RWPE2 (cell line): ENCODE measurements at regions not wholly inside any gene's neighbourhood (a gene's known extent, or its start where the extent isn't known, plus 50 kb on each side); places are given as distances from the start of the nearest gene placed in this dataset.

Experiments
- ATAC-seq: fragments of 200-7000 bp; cut with Tn5 transposase; 3 replicates; pipeline ENCODE4 v1.9.1; 2021; ENCODE audit warnings: low read depth
- DNase-seq: peaks from one replicate; pipeline ENCODE4 v3.0.0-alpha.2; 2020; ENCODE audit warnings: low spot score
- H3K27ac ChIP-seq: fragments of 450-650 bp; 2 replicates; pipeline ENCODE4 v1.5.1; 2017; ENCODE audit warnings: mild to moderate bottlenecking; ENCODE audit not compliant: poor library complexity, severe bottlenecking
- H3K27me3 ChIP-seq: fragments of 250-450 bp; sonication (Bioruptor Pico); 2 replicates; pipeline ENCODE4 v1.5.1; 2021; ENCODE audit warnings: mild to moderate bottlenecking, moderate library complexity; ENCODE audit not compliant: insufficient read depth, poor library complexity, severe bottlenecking
- H3K36me3 ChIP-seq: fragments of 250-450 bp; sonication (Bioruptor Pico); 2 replicates; pipeline ENCODE4 v1.5.1; 2020; ENCODE audit warnings: low read depth, mild to moderate bottlenecking, moderate library complexity
- H3K4me1 ChIP-seq: fragments of 250-450 bp; sonication (Bioruptor Pico); 2 replicates; pipeline ENCODE4 v1.5.1; 2021; ENCODE audit warnings: mild to moderate bottlenecking, moderate library complexity; ENCODE audit not compliant: insufficient read depth, poor library complexity, severe bottlenecking
- H3K4me3 ChIP-seq: fragments of 250-450 bp; sonication (Bioruptor Pico); 2 replicates; pipeline ENCODE4 v1.5.1; 2021; ENCODE audit warnings: mild to moderate bottlenecking, moderate library complexity; ENCODE audit not compliant: severe bottlenecking
- H3K9me3 ChIP-seq: fragments of 250-450 bp; sonication (Bioruptor Pico); 2 replicates; pipeline ENCODE4 v1.5.1; 2021; ENCODE audit warnings: mild to moderate bottlenecking, moderate library complexity; ENCODE audit not compliant: severe bottlenecking
- TF ChIP-seq, protein P1 (sequence below): fragments of 450-650 bp; IDR thresholded peaks from one replicate; pipeline ENCODE4 v1.5.1; 2017; ENCODE audit warnings: mild to moderate bottlenecking, moderate library complexity; ENCODE audit not compliant: poor library complexity, severe bottlenecking

DNA sequence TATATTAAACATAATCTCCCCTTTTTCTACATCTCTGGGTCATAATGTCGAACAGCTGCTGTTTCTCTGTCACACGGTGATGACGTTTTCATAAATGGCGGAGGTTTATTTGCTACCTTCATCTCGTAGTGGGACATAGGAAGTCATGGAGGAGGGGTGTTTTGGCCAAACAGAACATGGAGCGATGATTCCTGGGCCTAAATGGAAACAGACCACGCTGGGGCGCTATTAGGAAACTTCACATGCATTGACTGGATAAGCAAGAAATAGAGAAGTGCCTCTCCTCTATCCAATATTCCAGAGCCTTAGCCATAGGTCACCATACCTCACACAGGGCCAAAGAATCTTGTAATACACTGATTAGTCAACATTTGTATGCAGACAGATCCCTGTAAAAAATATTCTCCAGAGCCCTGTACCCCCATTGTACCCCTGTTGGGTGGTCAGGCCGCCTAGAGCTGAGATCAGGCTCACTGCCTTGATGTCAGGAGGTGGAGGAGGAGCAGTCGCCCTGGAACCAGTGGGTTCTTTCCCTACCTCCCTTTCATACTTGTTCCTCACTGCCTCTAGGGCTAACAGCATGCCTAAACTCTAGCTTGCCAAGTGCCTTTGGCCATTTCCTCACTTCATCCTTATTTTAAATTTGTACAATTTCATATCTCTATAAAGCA lies 77.8 kb upstream of the SPIN1 start:
- Histone ChIP-seq H3K36me3 (no peaks in the 10 kb centered on the region), H3K4me3 (no peak overlapping the region), H3K4me1 (no peaks in the 10 kb centered on the region), H3K9me3 (no peaks in the 10 kb centered on the region), H3K27me3 (no peaks in the 10 kb centered on the region), H3K27ac (no peak overlapping the region)
- DNase-seq, result no peak
- no peak for ATAC-seq
- TF ChIP-seq, protein P1, sequence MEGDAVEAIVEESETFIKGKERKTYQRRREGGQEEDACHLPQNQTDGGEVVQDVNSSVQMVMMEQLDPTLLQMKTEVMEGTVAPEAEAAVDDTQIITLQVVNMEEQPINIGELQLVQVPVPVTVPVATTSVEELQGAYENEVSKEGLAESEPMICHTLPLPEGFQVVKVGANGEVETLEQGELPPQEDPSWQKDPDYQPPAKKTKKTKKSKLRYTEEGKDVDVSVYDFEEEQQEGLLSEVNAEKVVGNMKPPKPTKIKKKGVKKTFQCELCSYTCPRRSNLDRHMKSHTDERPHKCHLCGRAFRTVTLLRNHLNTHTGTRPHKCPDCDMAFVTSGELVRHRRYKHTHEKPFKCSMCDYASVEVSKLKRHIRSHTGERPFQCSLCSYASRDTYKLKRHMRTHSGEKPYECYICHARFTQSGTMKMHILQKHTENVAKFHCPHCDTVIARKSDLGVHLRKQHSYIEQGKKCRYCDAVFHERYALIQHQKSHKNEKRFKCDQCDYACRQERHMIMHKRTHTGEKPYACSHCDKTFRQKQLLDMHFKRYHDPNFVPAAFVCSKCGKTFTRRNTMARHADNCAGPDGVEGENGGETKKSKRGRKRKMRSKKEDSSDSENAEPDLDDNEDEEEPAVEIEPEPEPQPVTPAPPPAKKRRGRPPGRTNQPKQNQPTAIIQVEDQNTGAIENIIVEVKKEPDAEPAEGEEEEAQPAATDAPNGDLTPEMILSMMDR, result no peak

DNA sequence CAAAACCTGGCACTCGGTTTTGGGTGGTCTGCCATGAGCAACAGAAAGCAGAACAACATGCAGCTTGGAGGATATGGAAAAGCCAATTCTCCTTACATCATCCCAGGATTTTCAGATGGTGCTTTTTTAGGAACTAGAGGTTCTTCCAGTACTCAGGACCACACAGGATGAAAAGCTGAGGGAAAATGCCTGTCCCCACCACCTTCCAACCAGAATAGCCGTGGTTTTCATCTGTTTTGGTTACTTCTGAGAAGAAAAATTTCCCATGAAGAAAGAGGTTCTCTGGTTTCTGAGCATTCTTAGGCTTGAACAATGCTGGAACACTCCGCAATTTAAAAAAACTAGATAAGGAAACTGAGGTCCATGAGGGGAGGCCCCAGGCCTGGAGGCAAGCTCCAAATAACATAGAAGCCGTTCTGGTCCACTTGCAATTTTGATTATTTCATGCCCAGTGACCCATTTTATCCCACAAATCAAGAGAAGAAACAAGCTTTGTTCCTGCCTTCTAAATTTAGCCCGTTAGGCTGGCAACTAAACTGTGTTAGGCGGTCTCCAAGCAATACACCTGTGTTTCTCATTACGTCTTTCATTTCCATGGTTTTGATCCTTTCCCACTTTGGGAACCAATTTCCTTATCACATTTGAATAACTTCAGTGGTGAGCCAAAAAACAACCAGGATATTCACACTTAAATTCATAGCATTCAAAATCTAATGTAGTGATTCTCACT lies 79.2 kb upstream of the SPIN1 start:
- Histone ChIP-seq H3K36me3 (no peaks in the 10 kb centered on the region), H3K27me3 (no peaks in the 10 kb centered on the region), H3K9me3 (no peaks in the 10 kb centered on the region), H3K27ac (no peak overlapping the region), H3K4me3 (no peak overlapping the region), H3K4me1 (no peaks in the 10 kb centered on the region)
- ATAC-seq (no peak), DNase-seq (no peak)
- TF ChIP-seq, protein P1, result no peak

DNA sequence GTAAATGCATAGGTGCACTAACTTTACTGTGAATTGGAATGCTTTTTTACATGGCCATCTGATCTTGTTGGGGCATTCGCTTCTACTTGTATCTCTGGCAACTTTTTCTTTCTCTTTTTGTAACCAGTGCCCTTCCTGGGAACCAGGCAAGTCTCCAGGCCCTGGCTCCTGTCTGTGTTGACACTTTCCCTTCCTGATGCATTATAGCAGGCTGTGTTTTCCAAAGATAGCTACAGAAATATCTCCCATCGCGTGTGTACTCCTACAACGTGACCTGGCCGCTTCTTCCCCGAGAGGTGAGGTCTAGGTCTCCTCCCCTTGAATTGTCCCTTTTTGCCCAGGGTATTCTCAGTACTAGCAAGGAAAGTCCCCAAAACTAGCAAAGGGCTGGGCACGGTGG lies 81.1 kb upstream of the SPIN1 start:
- no peak for ATAC-seq
- H3K4me3 ChIP-seq, result no peak overlapping the region
- H3K36me3 ChIP-seq, result no peaks in the 10 kb centered on the region
- TF ChIP-seq, protein P1, result no peak
- no peaks in the 10 kb centered on the region for H3K27me3 ChIP-seq
- no peaks in the 10 kb centered on the region for H3K9me3 ChIP-seq
- no peak for DNase-seq
- no peaks in the 10 kb centered on the region for H3K4me1 ChIP-seq
- no peak overlapping the region for H3K27ac ChIP-seq

DNA sequence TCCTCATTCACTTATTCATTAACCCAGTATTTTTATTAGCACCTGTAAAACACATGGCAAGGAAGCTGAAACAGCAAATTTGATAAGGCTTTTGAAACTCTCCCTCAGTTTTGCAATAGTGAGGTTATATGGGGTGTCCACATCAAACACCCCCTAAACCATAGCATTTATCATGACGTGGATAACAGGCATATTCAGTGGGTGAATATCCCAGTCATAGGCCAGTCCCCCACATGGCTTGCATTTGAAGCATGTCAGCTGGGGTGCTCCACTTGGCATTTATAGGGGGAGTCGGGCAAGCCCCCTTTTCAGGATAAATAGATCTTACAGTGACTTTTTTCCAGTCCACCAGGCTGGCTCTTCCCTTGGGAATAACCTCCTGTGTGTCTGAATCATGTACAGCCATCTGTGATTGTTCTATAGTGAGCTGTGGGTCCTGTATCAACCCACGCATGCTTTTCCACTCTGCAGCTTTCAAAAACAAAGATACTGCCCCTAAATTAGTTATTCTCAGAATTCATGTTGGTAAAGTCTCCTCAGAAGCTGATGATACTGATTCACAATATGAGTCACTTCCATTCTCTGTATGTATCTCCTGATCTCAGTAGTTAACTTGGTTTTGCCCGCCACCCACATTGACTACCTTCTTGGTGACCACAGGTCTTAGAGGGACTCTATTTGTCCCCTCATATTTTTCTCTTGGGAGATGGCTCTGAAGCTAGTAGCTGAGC lies 84.4 kb upstream of the SPIN1 start:
- Histone ChIP-seq H3K4me3 (no peak overlapping the region), H3K9me3 (no peaks in the 10 kb centered on the region), H3K36me3 (no peaks in the 10 kb centered on the region), H3K27ac (no peak overlapping the region), H3K4me1 (no peaks in the 10 kb centered on the region), H3K27me3 (no peaks in the 10 kb centered on the region)
- ATAC-seq, result no peak
- TF ChIP-seq, protein P1, result no peak
- no peak for DNase-seq
